ENCODE measurements at regions not wholly inside any gene's neighbourhood (a gene's known extent, or its start where the extent isn't known, plus 50 kb on each side); places are given as distances from the start of the nearest gene placed in this dataset.
"Not testable (repeated sequence)": the region's sequence is repeated elsewhere in the genome, so short reads cannot be mapped to it uniquely, and the experiment has no call there.

- DNase-seq = no peak
- no peak for ATAC-seq
- H3K4me1 Mint-ChIP-seq (ENCODE audit: low read depth) = no peaks in the 10 kb centered on the region
Measured at GRCh38 chr5:74519679-74520078, 120.8 kb downstream of the ENC1 start.

GRCh38 chr5:74519161-74519571 is 121.4 kb downstream of the ENC1 start:
- H3K36me3 Mint-ChIP-seq (ENCODE audit: insufficient read depth) = peaks cover 5% of the 10 kb centered on the region

More at GRCh38 chr5:74519679-74520078, 120.8 kb downstream of the ENC1 start:
- Mint-ChIP-seq H3K36me3 (ENCODE audit: insufficient read depth) (peaks cover 5% of the 10 kb centered on the region), H3K27me3 (ENCODE audit: low read depth) (peaks cover 4% of the 10 kb centered on the region), H3K9me3 (peaks cover 13% of the 10 kb centered on the region), H3K4me3 (no peak overlapping the region)

GRCh38 chr5:74517700-74518099 is 122.8 kb downstream of the ENC1 start:
- no peak for ATAC-seq
- H3K27me3 Mint-ChIP-seq (ENCODE audit: low read depth) = peaks cover 4% of the 10 kb centered on the region
- no peak for DNase-seq
- no peaks in the 10 kb centered on the region for H3K4me1 Mint-ChIP-seq (ENCODE audit: low read depth)
- H3K9me3 Mint-ChIP-seq = no peaks in the 10 kb centered on the region
- H3K36me3 Mint-ChIP-seq (ENCODE audit: insufficient read depth) = no peaks in the 10 kb centered on the region
- no peak overlapping the region for H3K4me3 Mint-ChIP-seq

More at GRCh38 chr5:74519161-74519571, 121.4 kb downstream of the ENC1 start:
- ATAC-seq = no peak
- H3K4me1 Mint-ChIP-seq (ENCODE audit: low read depth) = no peaks in the 10 kb centered on the region
- no peak for DNase-seq
- H3K27me3 Mint-ChIP-seq (ENCODE audit: low read depth) = peaks cover 4% of the 10 kb centered on the region
- no peak overlapping the region for H3K4me3 Mint-ChIP-seq
- peaks cover 11% of the 10 kb centered on the region for H3K9me3 Mint-ChIP-seq

- H3K9me3 Mint-ChIP-seq = no peaks in the 10 kb centered on the region
- no peaks in the 10 kb centered on the region for H3K36me3 Mint-ChIP-seq (ENCODE audit: insufficient read depth)
- no peak for DNase-seq
- H3K27me3 Mint-ChIP-seq (ENCODE audit: low read depth) = peaks cover 6% of the 10 kb centered on the region
- no peak overlapping the region for H3K4me3 Mint-ChIP-seq
- ATAC-seq = no peak
- no peaks in the 10 kb centered on the region for H3K4me1 Mint-ChIP-seq (ENCODE audit: low read depth)
Measured at GRCh38 chr5:74516211-74516636, 124.3 kb downstream of the ENC1 start.

- Mint-ChIP-seq H3K27me3 (ENCODE audit: low read depth) (peaks cover 2% of the 10 kb centered on the region), H3K4me1 (ENCODE audit: low read depth) (no peaks in the 10 kb centered on the region), H3K36me3 (ENCODE audit: insufficient read depth) (no peaks in the 10 kb centered on the region), H3K4me3 (no peak overlapping the region), H3K9me3 (no peaks in the 10 kb centered on the region)
- ATAC-seq = no peak
- no peak for DNase-seq
Measured at GRCh38 chr5:74514888-74515551, 125.5 kb downstream of the ENC1 start.

- DNase-seq; H3K9me3 Mint-ChIP-seq; H3K4me1 Mint-ChIP-seq (ENCODE audit: low read depth); H3K27me3 Mint-ChIP-seq (ENCODE audit: low read depth); ATAC-seq; H3K4me3 Mint-ChIP-seq; H3K36me3 Mint-ChIP-seq (ENCODE audit: insufficient read depth): not testable (repeated sequence)
Measured at GRCh38 chr5:74511770-74512169, 128.8 kb downstream of the ENC1 start.

- H3K4me1 Mint-ChIP-seq (ENCODE audit: low read depth) = no peaks in the 10 kb centered on the region
- H3K4me3 Mint-ChIP-seq = no peak overlapping the region
- no peaks in the 10 kb centered on the region for H3K36me3 Mint-ChIP-seq (ENCODE audit: insufficient read depth)
- DNase-seq (no peak), ATAC-seq (no peak)
- H3K9me3 Mint-ChIP-seq = no peaks in the 10 kb centered on the region
- peaks cover 2% of the 10 kb centered on the region for H3K27me3 Mint-ChIP-seq (ENCODE audit: low read depth)
Measured at GRCh38 chr5:74510476-74511075, 130.0 kb downstream of the ENC1 start.

GRCh38 chr5:74507370-74508005 is 133.0 kb downstream of the ENC1 start:
- Mint-ChIP-seq H3K36me3 (ENCODE audit: insufficient read depth) (no peaks in the 10 kb centered on the region), H3K27me3 (ENCODE audit: low read depth) (peaks cover 2% of the 10 kb centered on the region), H3K4me1 (ENCODE audit: low read depth) (no peaks in the 10 kb centered on the region), H3K9me3 (no peaks in the 10 kb centered on the region), H3K4me3 (no peak overlapping the region)
- ATAC-seq = no peak
- DNase-seq = no peak

- Mint-ChIP-seq H3K36me3 (ENCODE audit: insufficient read depth) (no peaks in the 10 kb centered on the region), H3K9me3 (no peaks in the 10 kb centered on the region), H3K4me1 (ENCODE audit: low read depth) (no peaks in the 10 kb centered on the region), H3K27me3 (ENCODE audit: low read depth) (no peaks in the 10 kb centered on the region), H3K4me3 (no peak overlapping the region)
- DNase-seq = no peak
- ATAC-seq = no peak
Measured at GRCh38 chr5:74506119-74506518, 134.4 kb downstream of the ENC1 start.

GRCh38 chr5:74504463-74504862 is 136.1 kb downstream of the ENC1 start:
- no peaks in the 10 kb centered on the region for H3K27me3 Mint-ChIP-seq (ENCODE audit: low read depth)
- H3K36me3 Mint-ChIP-seq (ENCODE audit: insufficient read depth) = no peaks in the 10 kb centered on the region
- H3K4me1 Mint-ChIP-seq (ENCODE audit: low read depth) = no peaks in the 10 kb centered on the region
- DNase-seq (no peak), ATAC-seq (no peak)
- H3K9me3 Mint-ChIP-seq = no peaks in the 10 kb centered on the region
- H3K4me3 Mint-ChIP-seq = no peak overlapping the region

- no peaks in the 10 kb centered on the region for H3K9me3 Mint-ChIP-seq
- no peaks in the 10 kb centered on the region for H3K36me3 Mint-ChIP-seq (ENCODE audit: insufficient read depth)
- H3K4me1 Mint-ChIP-seq (ENCODE audit: low read depth) = no peaks in the 10 kb centered on the region
- H3K27me3 Mint-ChIP-seq (ENCODE audit: low read depth) = no peaks in the 10 kb centered on the region
- DNase-seq (no peak), ATAC-seq (no peak)
- no peak overlapping the region for H3K4me3 Mint-ChIP-seq
Measured at GRCh38 chr5:74502479-74502950, 138.0 kb downstream of the ENC1 start.

GRCh38 chr5:74501674-74502478 is 138.7 kb downstream of the ENC1 start:
- Mint-ChIP-seq H3K36me3 (ENCODE audit: insufficient read depth) (no peaks in the 10 kb centered on the region), H3K27me3 (ENCODE audit: low read depth) (no peaks in the 10 kb centered on the region), H3K4me1 (ENCODE audit: low read depth) (no peaks in the 10 kb centered on the region), H3K9me3 (no peaks in the 10 kb centered on the region), H3K4me3 (no peak overlapping the region)
- DNase-seq = no peak
- no peak for ATAC-seq

GRCh38 chr5:74500110-74500917 is 140.2 kb downstream of the ENC1 start:
- no peak for ATAC-seq
- no peaks in the 10 kb centered on the region for H3K36me3 Mint-ChIP-seq (ENCODE audit: insufficient read depth)
- no peak for DNase-seq
- H3K27me3 Mint-ChIP-seq (ENCODE audit: low read depth) = no peaks in the 10 kb centered on the region
- no peaks in the 10 kb centered on the region for H3K4me1 Mint-ChIP-seq (ENCODE audit: low read depth)
- H3K4me3 Mint-ChIP-seq = no peak overlapping the region
- no peaks in the 10 kb centered on the region for H3K9me3 Mint-ChIP-seq
